Esophagus muscularis mucosa (tissue), 4 donors: ENCODE measurements at regions not wholly inside any gene's neighbourhood (a gene's known extent, or its start where the extent isn't known, plus 50 kb on each side); places are given as distances from the start of the nearest gene placed in this dataset.

Source experiments
- DNase-seq: peaks from one replicate; pipeline ENCODE4 v3.0.0-alpha.2; 2017; ENCODE audit errors: extremely low spot score
- H3K27ac ChIP-seq, 4 donors: fragments of 200-600 bp; sonication (generic); replicated peaks in 1 of 4; 1 replicate in 3 of 4; 2 replicates in 1 of 4; pipeline ENCODE4 v1.5.1; 2016 to 2019; ENCODE audit warnings: mild to moderate bottlenecking in 1 of 4
- H3K27me3 ChIP-seq, 4 donors: fragments of 200-600 bp; sonication (generic); one replicate each; pipeline versions ENCODE4 v1.5.1 to v1.6.0; 2016 to 2019
- H3K36me3 ChIP-seq, 4 donors: fragments of 200-600 bp; sonication (generic); one replicate each; pipeline ENCODE4 v1.5.1; 2016 to 2019
- H3K4me1 ChIP-seq, 4 donors: fragments of 200-600 bp; sonication (generic); one replicate each; pipeline ENCODE4 v1.5.1; 2016 to 2019
- H3K4me3 ChIP-seq, 4 donors: fragments of 200-600 bp; sonication (generic); 1 replicate in 2 of 4; 2 replicates in 2 of 4; pipeline ENCODE4 v1.5.1; 2016 to 2019; ENCODE audit warnings: mild to moderate bottlenecking in 4 of 4, moderate library complexity in 1 of 4
- H3K9me3 ChIP-seq, 4 donors: fragments of 200-600 bp; sonication (generic); 1 replicate in 3 of 4; 2 replicates in 1 of 4; pipeline ENCODE4 v1.5.1; 2016 to 2019
- CTCF ChIP-seq, 3 experiments: fragments of 200-600 bp in 2 of 3; fragments of 450-650 bp in 1 of 3; sonication (generic) in 2 of 3; IDR thresholded peaks; one replicate each; pipeline ENCODE4 v1.5.1; 2017 to 2019; ENCODE audit warnings: antibody characterized with exemption in 3 of 3, mild to moderate bottlenecking in 2 of 3, moderate library complexity in 1 of 3
- EP300 ChIP-seq: sonication (generic); formaldehyde crosslinking; IDR thresholded peaks from one replicate; pipeline ENCODE4 v1.6.1; 2017; ENCODE audit warnings: antibody characterized with exemption
- POLR2A ChIP-seq: fragments of 450-650 bp; IDR thresholded peaks from one replicate; pipeline ENCODE4 v1.6.1; 2017; ENCODE audit warnings: antibody characterized with exemption, moderate library complexity, mild to moderate bottlenecking, low read depth
- POLR2AphosphoS5 ChIP-seq, 2 donors: sonication (generic); formaldehyde crosslinking; IDR thresholded peaks; one replicate each; pipeline ENCODE4 v1.6.1; 2017; ENCODE audit warnings: antibody characterized with exemption in 2 of 2
- WGBS: methylation state at CpG from one replicate; pipeline ENCODE4 v1.1.5; 2018; 5-methylcytosine and 5-hydroxymethylcytosine counted together
- intact Hi-C: fragments of 100-400 bp; cut with DNase I; formaldehyde crosslinking; loops from one replicate; pipeline ENCODE4 v1.15.1; 2023

- H3K27ac ChIP-seq: no peak overlapping the region
- H3K4me1 ChIP-seq: no peaks in the 10 kb centered on the region
- no peaks in the 10 kb centered on the region for H3K36me3 ChIP-seq
- 89% methylated on average over 2 of the region's 2 CpGs for WGBS
- TF ChIP-seq CTCF (IDR thresholded peaks at IDR 0.05) (no peak), POLR2A (no peak), EP300 (no peak), POLR2AphosphoS5 (IDR thresholded peaks at IDR 0.05) (no peak)
- no peaks in the 10 kb centered on the region for H3K9me3 ChIP-seq
- intact Hi-C loops: no loop called here
- no peak for DNase-seq
- no peak overlapping the region for H3K4me3 ChIP-seq
- no peaks in the 10 kb centered on the region for H3K27me3 ChIP-seq
Measured at GRCh38 chrX:130990723-130991122, 67.4 kb upstream of the ARHGAP36 start.

- no peak for TF ChIP-seq POLR2AphosphoS5 (IDR thresholded peaks at IDR 0.05)
- TF ChIP-seq POLR2A: no peak
- TF ChIP-seq CTCF (IDR thresholded peaks at IDR 0.05): peak; percentile 8 to 26 (median 21)
- Histone ChIP-seq H3K4me3 (no peak overlapping the region), H3K36me3 (no peaks in the 10 kb centered on the region), H3K9me3 (no peaks in the 10 kb centered on the region), H3K4me1 (no peaks in the 10 kb centered on the region), H3K27me3 (no peaks in the 10 kb centered on the region), H3K27ac (no peak overlapping the region)
- no peak for DNase-seq
- 44% methylated on average over 8 of the region's 8 CpGs for WGBS
- intact Hi-C loops: no loop called here
Measured at GRCh38 chrX:130994671-130995070, 63.5 kb upstream of the ARHGAP36 start.

GRCh38 chrX:130995439-130995838, 62.7 kb upstream of the ARHGAP36 start:
- WGBS: 59% methylated on average over 2 of the region's 3 CpGs
- intact Hi-C loops: no loop called here
- no peak overlapping the region for H3K4me3 ChIP-seq
- no peak for TF ChIP-seq CTCF (IDR thresholded peaks at IDR 0.05)
- no peak for TF ChIP-seq POLR2A
- no peak for TF ChIP-seq POLR2AphosphoS5 (IDR thresholded peaks at IDR 0.05)
- TF ChIP-seq EP300: no peak
- no peaks in the 10 kb centered on the region for H3K9me3 ChIP-seq
- H3K27me3 ChIP-seq: no peaks in the 10 kb centered on the region
- no peak overlapping the region for H3K27ac ChIP-seq
- no peaks in the 10 kb centered on the region for H3K4me1 ChIP-seq
- no peaks in the 10 kb centered on the region for H3K36me3 ChIP-seq
- DNase-seq: no peak

DNA sequence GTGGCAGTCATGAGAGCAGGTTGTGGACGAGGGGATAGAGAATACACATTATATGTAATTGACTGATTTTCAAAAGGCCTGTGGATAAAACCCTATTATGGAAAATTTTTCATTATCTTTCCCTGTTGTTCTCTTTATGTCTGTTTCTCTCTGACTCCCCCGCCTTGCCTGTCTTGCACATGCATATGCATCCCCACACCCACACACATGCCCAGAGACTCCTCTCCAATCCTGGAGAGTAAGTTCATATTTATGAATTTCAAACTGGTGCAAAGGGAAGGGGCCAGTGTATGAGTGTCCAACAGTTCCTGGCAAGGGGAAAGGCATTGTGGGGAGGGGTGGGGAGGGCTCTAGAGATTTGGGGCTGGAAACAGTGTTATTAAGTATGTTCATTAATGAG, 60.8 kb upstream of the ARHGAP36 start:
- 58% methylated on average over 2 of the region's 2 CpGs for WGBS
- TF ChIP-seq POLR2A (no peak), POLR2AphosphoS5 (IDR thresholded peaks at IDR 0.05) (no peak), EP300 (no peak), CTCF (IDR thresholded peaks at IDR 0.05) (no peak)

GRCh38 chrX:130999360-130999759, 58.8 kb upstream of the ARHGAP36 start:
- no peak for DNase-seq
- no peaks in the 10 kb centered on the region for H3K4me1 ChIP-seq

More for the DNA sequence above, 60.8 kb upstream of the ARHGAP36 start:
- H3K9me3 ChIP-seq: no peaks in the 10 kb centered on the region
- H3K4me3 ChIP-seq: no peak overlapping the region
- H3K36me3 ChIP-seq: no peaks in the 10 kb centered on the region
- intact Hi-C loops: no loop called here
- H3K27ac ChIP-seq: no peak overlapping the region
- H3K4me1 ChIP-seq: no peaks in the 10 kb centered on the region
- no peaks in the 10 kb centered on the region for H3K27me3 ChIP-seq
- no peak for DNase-seq

More at GRCh38 chrX:130999360-130999759, 58.8 kb upstream of the ARHGAP36 start:
- intact Hi-C loops: no loop called here
- 100% methylated on average over 1 of the region's 1 CpG for WGBS
- H3K4me3 ChIP-seq: no peak overlapping the region
- H3K27me3 ChIP-seq: no peaks in the 10 kb centered on the region
- H3K27ac ChIP-seq: no peak overlapping the region
- H3K36me3 ChIP-seq: no peaks in the 10 kb centered on the region
- H3K9me3 ChIP-seq: no peaks in the 10 kb centered on the region
- TF ChIP-seq POLR2A (no peak), CTCF (IDR thresholded peaks at IDR 0.05) (no peak), EP300 (no peak), POLR2AphosphoS5 (IDR thresholded peaks at IDR 0.05) (no peak)
